ENCODE measurements at regions not wholly inside any gene's neighbourhood (a gene's known extent, or its start where the extent isn't known, plus 50 kb on each side); places are given as distances from the start of the nearest gene placed in this dataset.

GRCh38 chr16:61415126-61415525 lies 621.1 kb downstream of the CDH8 start:
- TF ChIP-seq CTCF (IDR thresholded peaks at IDR 0.05 in 4 of 5, conservative IDR thresholded peaks at IDR 0.05 in 1 of 5), result no peak
- TF ChIP-seq POLR2A (IDR thresholded peaks at IDR 0.05), result no peak
